K562 (cell line): ENCODE measurements at regions not wholly inside any gene's neighbourhood (a gene's known extent, or its start where the extent isn't known, plus 50 kb on each side); places are given as distances from the start of the nearest gene placed in this dataset.
A peak's percentile ranks its signal among the peaks of the same experiment; 100 is the strongest.

Source experiments
- ATAC-seq: fragments of 200-7000 bp; cut with Tn5 transposase; 3 replicates; pipeline ENCODE4 v1.9.1; 2020; ENCODE audit warnings: moderate library complexity
- BruUV-seq: library from RNA; stranded (reverse); fragments of 400-500 nt; replicated peaks from 2 replicates; lab custom pipeline; 2021; lab: Mats Ljungman, UMichigan
- CTCF ChIA-PET: fragments of 300-600 bp; formaldehyde crosslinking; extraction: SDS; loops from one replicate; lab custom pipeline; 2021; ENCODE audit warnings: low intra/inter-chr PET ratio; lab: Yijun Ruan, JAX
- POLR2A ChIA-PET: fragments of 300-600, 350-650 bp; sonication (Branson Sonifier 250); formaldehyde crosslinking; extraction: SDS; loops from one replicate; lab custom pipeline; 2021; ENCODE audit warnings: antibody characterized with exemption, inconsistent platforms; lab: Yijun Ruan, JAX
- DNase-seq, 4 experiments: peaks; one replicate each; pipeline versions ENCODE4 v3.0.0 to v3.0.0-alpha.2; 2011 to 2018; ENCODE audit warnings: low spot score in 3 of 4, mixed read lengths in 3 of 4; ENCODE audit errors: extremely low read depth in 1 of 4
- FAIRE-seq: peaks from 2 replicates; lab custom pipeline; 2011; peaks lifted over from hg19 to GRCh38; lab: Jason Lieb, UNC
- H2AFZ ChIP-seq: 2 replicates; pipeline ENCODE4 v1.6.0; 2011; ENCODE audit warnings: low read depth, low read length, control low read depth, inconsistent platforms
- H3K27ac ChIP-seq: fragments of 200-600 bp; 3 replicates; pipeline ENCODE4 v1.8.0; 2011; ENCODE audit warnings: low read depth, mild to moderate bottlenecking, control low read depth, inconsistent platforms, low read length, moderate library complexity, mixed read lengths; ENCODE audit errors: extremely low read depth
- H3K27me3 ChIP-seq, 2 experiments: fragments of 300-600 bp in 1 of 2; 2 replicates in 1 of 2; 3 replicates in 1 of 2; pipeline versions ENCODE4 v1.6.0 to v1.8.0; 2011; ENCODE audit warnings: inconsistent platforms in 2 of 2, low read length in 2 of 2, mild to moderate bottlenecking in 1 of 2, mixed read lengths in 1 of 2, moderate library complexity in 1 of 2; ENCODE audit not compliant: control insufficient read depth in 2 of 2, insufficient read depth in 2 of 2
- H3K36me3 ChIP-seq: fragments of 300-600 bp; 3 replicates; pipeline ENCODE4 v1.8.0; 2011; ENCODE audit warnings: mild to moderate bottlenecking, low read length, inconsistent platforms; ENCODE audit not compliant: control insufficient read depth, insufficient read depth
- H3K4me1 ChIP-seq, 2 experiments: fragments of 200-600 bp in 1 of 2; replicated peaks in 1 of 2; 2 replicates in 1 of 2; 3 replicates in 1 of 2; pipeline versions ENCODE4 v1.5.1 to v1.8.0; 2011; ENCODE audit warnings: inconsistent platforms in 2 of 2, low read length in 2 of 2, mild to moderate bottlenecking in 1 of 2, mixed read lengths in 1 of 2, moderate library complexity in 1 of 2; ENCODE audit not compliant: control insufficient read depth in 2 of 2, insufficient read depth in 2 of 2
- H3K4me2 ChIP-seq: 2 replicates; pipeline ENCODE4 v1.6.1; 2011; ENCODE audit warnings: low read length, control low read depth, inconsistent platforms, mixed read lengths; ENCODE audit not compliant: insufficient read depth
- H3K4me3 ChIP-seq: fragments of 200-600 bp; sonication (generic), shearing (Covaris generic); 2 replicates; pipeline ENCODE4 v1.5.1; 2016; ENCODE audit warnings: control low read depth, inconsistent platforms
- H3K79me2 ChIP-seq: fragments of 200-600 bp; 3 replicates; pipeline ENCODE4 v1.8.0; 2011; ENCODE audit warnings: low read length, inconsistent platforms; ENCODE audit not compliant: control insufficient read depth, insufficient read depth
- H3K9ac ChIP-seq, 2 experiments: 2 replicates each; pipeline versions ENCODE4 v1.6.0 to v1.6.1; 2011; ENCODE audit warnings: low read depth in 2 of 2, low read length in 2 of 2, control low read depth in 1 of 2, inconsistent platforms in 1 of 2, mild to moderate bottlenecking in 1 of 2, mixed read lengths in 1 of 2; ENCODE audit not compliant: insufficient read depth in 1 of 2
- H3K9me1 ChIP-seq: one replicate; pipeline ENCODE4 v1.6.0; 2011; ENCODE audit warnings: inconsistent platforms, mild to moderate bottlenecking, low read length, moderate library complexity; ENCODE audit not compliant: control insufficient read depth, insufficient read depth
- H3K9me3 ChIP-seq: replicated peaks from 2 replicates; pipeline ENCODE4 v1.5.1; 2011; ENCODE audit warnings: low read depth, low read length, inconsistent platforms; ENCODE audit not compliant: control insufficient read depth, insufficient read depth
- H4K20me1 ChIP-seq: replicated peaks from 2 replicates; pipeline ENCODE4 v1.6.1; 2011; ENCODE audit warnings: low read length, inconsistent platforms, mixed read lengths; ENCODE audit not compliant: control insufficient read depth, insufficient read depth
- CHAMP1 ChIP-seq: fragments of 450-650 bp; IDR thresholded peaks from 2 replicates; pipeline ENCODE4 v1.6.1; 2016; ENCODE audit warnings: mild to moderate bottlenecking
- EHMT2 ChIP-seq: fragments of 450-650 bp; IDR thresholded peaks from 2 replicates; pipeline ENCODE4 v1.6.1; 2018; ENCODE audit warnings: antibody characterized with exemption
- HCFC1 ChIP-seq: IDR thresholded peaks from 2 replicates; pipeline ENCODE4 v1.6.1; 2012; ENCODE audit warnings: low read depth, low read length, improper control_type of control experiment
- MAX ChIP-seq: sonication (generic); formaldehyde crosslinking; IDR thresholded peaks from 2 replicates; pipeline ENCODE4 v1.9.0; 2022; ENCODE audit warnings: mild to moderate bottlenecking, missing genetic modification reagents
- NFYB ChIP-seq: IDR thresholded peaks from 2 replicates; pipeline ENCODE4 v1.6.1; 2011; ENCODE audit warnings: mild to moderate bottlenecking, moderate library complexity; ENCODE audit not compliant: insufficient read length; ENCODE audit errors: extremely low read depth
- RBM25 ChIP-seq: fragments of 200-400 bp; formaldehyde crosslinking; IDR thresholded peaks from 2 replicates; pipeline ENCODE4 v1.6.1; 2018; ENCODE audit warnings: low read length, low read depth, moderate library complexity; ENCODE audit not compliant: severe bottlenecking
- SNIP1 ChIP-seq: fragments of 450-650 bp; IDR thresholded peaks from 2 replicates; pipeline ENCODE4 v1.7.1; 2017; ENCODE audit warnings: low read depth, mild to moderate bottlenecking
- TEAD1 ChIP-seq, 2 experiments: fragments of 450-650 bp in 1 of 2; sonication (generic) in 1 of 2; formaldehyde crosslinking; IDR thresholded peaks; 2 replicates each; pipeline versions ENCODE4 v1.4.0 to v1.8.0; 2020 to 2022; ENCODE audit warnings: mild to moderate bottlenecking in 2 of 2, missing genetic modification reagents in 1 of 2
- TOE1 ChIP-seq, 2 experiments: fragments of 450-650 bp in 1 of 2; sonication (generic) in 1 of 2; formaldehyde crosslinking in 1 of 2; IDR thresholded peaks; 2 replicates each; pipeline versions ENCODE4 v1.7.1 to v1.8.0; 2016 to 2022; ENCODE audit warnings: borderline replicate concordance in 2 of 2, mild to moderate bottlenecking in 2 of 2, antibody characterized with exemption in 1 of 2, inconsistent platforms in 1 of 2, low read depth in 1 of 2, missing genetic modification reagents in 1 of 2, moderate library complexity in 1 of 2
- UBTF ChIP-seq, 2 experiments: IDR thresholded peaks; 2 replicates each; pipeline ENCODE4 v1.6.1; 2012; ENCODE audit warnings: improper control_type of control experiment in 2 of 2, low read depth in 2 of 2, low read length in 2 of 2, borderline replicate concordance in 1 of 2
- ZBTB5 ChIP-seq: fragments of 450-650 bp; IDR thresholded peaks from 2 replicates; pipeline ENCODE4 v1.6.1; 2017; ENCODE audit warnings: antibody characterized with exemption
- ZNF24 ChIP-seq: fragments of 450-650 bp; IDR thresholded peaks from 2 replicates; pipeline ENCODE4 v1.6.1; 2016
- ZNF764 ChIP-seq: fragments of 250-450 bp; sonication (Bioruptor Pico); IDR thresholded peaks from 2 replicates; pipeline ENCODE4 v1.4.0; 2020; ENCODE audit warnings: low read depth, mild to moderate bottlenecking, moderate library complexity
- WGBS: fragments of 100-300 bp; shearing (Covaris generic); methylation state at CpG from one replicate; pipeline ENCODE4 v1.1.6; 2016; ENCODE audit warnings: low coverage, mixed read lengths; ENCODE audit not compliant: insufficient coverage; ENCODE audit errors: missing lambda C conversion rate; 5-methylcytosine and 5-hydroxymethylcytosine counted together
- in situ Hi-C: fragments of 300-500 bp; cut with MboI; formaldehyde crosslinking; loops from 4 replicates; pipeline ENCODE4 v1.15.0; 2018; ENCODE audit warnings: inconsistent platforms, mixed read lengths
- intact Hi-C: fragments of 100-400 bp; cut with micrococcal nuclease; formaldehyde crosslinking; loops from 2 replicates; pipeline ENCODE4 v1.14.2; 2022

- H3K79me2 ChIP-seq, result no peaks in the 10 kb centered on the region
- DNase-seq (peak; percentile 46 to 78 (median 71)), FAIRE-seq (peak; percentile 60), ATAC-seq (peak; percentile 86)
- in situ Hi-C loops, result no loop called here
- H3K4me2 ChIP-seq, result peak overlapping the region; percentile 13; the same call in 1 of the 2 replicates
- WGBS, result 24% methylated on average over 16 of the region's 16 CpGs
- no peak overlapping the region for H3K4me3 ChIP-seq
- H4K20me1 ChIP-seq, result no peaks in the 10 kb centered on the region
- peaks cover 0 to 6% of the 10 kb centered on the region in 2 experiments; a peak in 1 of 5 replicates for H3K4me1 ChIP-seq
- no peaks in the 10 kb centered on the region for H3K9me1 ChIP-seq
- ChIA-PET CTCF (no interaction called here), POLR2A (interaction anchor here (0.7 to 0.9 kb wide), 3 partner anchors 17 to 35 kb away, joined by 3 read pairs; no protein-coding TSS in a partner anchor)
- H3K27ac ChIP-seq, result no peak overlapping the region
- no peak overlapping the region for H3K9ac ChIP-seq
- BruUV-seq, result no TSS peak
- H3K27me3 ChIP-seq, result peaks cover 8 to 48% of the 10 kb centered on the region in 2 experiments; a peak in 2 of 5 replicates
- intact Hi-C loops, result no loop called here
- no peaks in the 10 kb centered on the region for H3K9me3 ChIP-seq
- peak overlapping the region; percentile 71 for H2AFZ ChIP-seq
- H3K36me3 ChIP-seq, result no peaks in the 10 kb centered on the region
- no peak for TF ChIP-seq UBTF (IDR thresholded peaks at IDR 0.05; ENCODE audit: borderline replicate concordance in 1 of 2, low read depth in 2 of 2, low read length in 2 of 2)
- no peak for TF ChIP-seq ZNF764 (CRISPR knock-in tag)
- TF ChIP-seq RBM25, result peak; percentile 77
- no peak for TF ChIP-seq ZNF24
- 0 out of 2 replicates have a peak, but pooled peaks have one; percentile 28 for TF ChIP-seq CHAMP1
- TF ChIP-seq TEAD1 (CRISPR knock-in tag; IDR thresholded peaks at IDR 0.05), result peak in 1 of 2 experiments; percentile 43; a peak in 1 of 4 replicates
- peak; percentile 56 for TF ChIP-seq MAX (CRISPR knock-in tag)
- no peak for TF ChIP-seq ZBTB5
- peak; percentile 92; the same call in 1 of the 2 replicates for TF ChIP-seq EHMT2
- no peak for TF ChIP-seq SNIP1
- TF ChIP-seq HCFC1, result 0 out of 2 replicates have a peak, but pooled peaks have one; percentile 20
- peak; percentile 68; the same call in 1 of the 2 replicates for TF ChIP-seq TOE1 (IDR thresholded peaks at IDR 0.05; ENCODE audit: borderline replicate concordance)
- no peak for TF ChIP-seq TOE1 (CRISPR knock-in tag; IDR thresholded peaks at IDR 0.05; ENCODE audit: borderline replicate concordance, low read depth)
- TF ChIP-seq NFYB, result peak; percentile 96
These were observed 57.4 kb upstream of the BAIAP2L1 start for GRCh38 chr7:98458090-98458875.
